ENCODE measurements at regions not wholly inside any gene's neighbourhood (a gene's known extent, or its start where the extent isn't known, plus 50 kb on each side); places are given as distances from the start of the nearest gene placed in this dataset.

DNA sequence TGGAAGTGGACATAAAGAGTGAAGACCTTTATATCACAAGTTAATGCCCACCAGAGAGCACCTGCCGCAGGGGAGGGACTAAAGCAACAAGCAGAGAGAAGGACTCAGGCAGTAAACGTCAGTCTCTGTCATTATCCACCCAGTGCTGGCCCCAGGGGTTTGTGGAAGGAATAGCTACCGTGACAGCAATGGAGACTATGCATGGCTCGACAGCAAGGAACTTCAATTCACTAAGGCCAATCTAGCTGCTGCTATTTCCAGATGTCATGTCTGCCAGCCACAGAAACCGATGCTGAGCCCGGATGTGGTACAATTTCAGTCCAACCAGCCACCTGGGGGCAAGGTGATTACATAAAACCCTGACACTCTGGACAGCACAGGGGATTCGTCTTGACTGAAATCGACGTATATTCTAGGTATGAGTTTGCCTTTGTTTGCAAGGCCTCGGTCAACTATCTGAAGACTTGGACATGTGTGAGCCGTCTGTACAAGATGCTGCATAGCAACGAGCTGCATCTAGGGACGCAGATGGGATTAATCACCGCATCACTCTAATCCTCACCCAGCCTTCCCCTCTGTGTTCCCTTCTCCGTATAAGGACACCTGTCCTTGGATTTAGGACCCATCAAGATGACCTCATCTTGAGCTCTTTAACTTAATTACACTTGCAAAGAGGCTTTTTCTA is 154.1 kb upstream of the SH3BP4 start (continued):
- TF ChIP-seq, protein P1, sequence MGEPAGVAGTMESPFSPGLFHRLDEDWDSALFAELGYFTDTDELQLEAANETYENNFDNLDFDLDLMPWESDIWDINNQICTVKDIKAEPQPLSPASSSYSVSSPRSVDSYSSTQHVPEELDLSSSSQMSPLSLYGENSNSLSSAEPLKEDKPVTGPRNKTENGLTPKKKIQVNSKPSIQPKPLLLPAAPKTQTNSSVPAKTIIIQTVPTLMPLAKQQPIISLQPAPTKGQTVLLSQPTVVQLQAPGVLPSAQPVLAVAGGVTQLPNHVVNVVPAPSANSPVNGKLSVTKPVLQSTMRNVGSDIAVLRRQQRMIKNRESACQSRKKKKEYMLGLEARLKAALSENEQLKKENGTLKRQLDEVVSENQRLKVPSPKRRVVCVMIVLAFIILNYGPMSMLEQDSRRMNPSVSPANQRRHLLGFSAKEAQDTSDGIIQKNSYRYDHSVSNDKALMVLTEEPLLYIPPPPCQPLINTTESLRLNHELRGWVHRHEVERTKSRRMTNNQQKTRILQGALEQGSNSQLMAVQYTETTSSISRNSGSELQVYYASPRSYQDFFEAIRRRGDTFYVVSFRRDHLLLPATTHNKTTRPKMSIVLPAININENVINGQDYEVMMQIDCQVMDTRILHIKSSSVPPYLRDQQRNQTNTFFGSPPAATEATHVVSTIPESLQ (CRISPR knock-in tag; IDR thresholded peaks at IDR 0.05), result no peak
- TF ChIP-seq, protein P2, sequence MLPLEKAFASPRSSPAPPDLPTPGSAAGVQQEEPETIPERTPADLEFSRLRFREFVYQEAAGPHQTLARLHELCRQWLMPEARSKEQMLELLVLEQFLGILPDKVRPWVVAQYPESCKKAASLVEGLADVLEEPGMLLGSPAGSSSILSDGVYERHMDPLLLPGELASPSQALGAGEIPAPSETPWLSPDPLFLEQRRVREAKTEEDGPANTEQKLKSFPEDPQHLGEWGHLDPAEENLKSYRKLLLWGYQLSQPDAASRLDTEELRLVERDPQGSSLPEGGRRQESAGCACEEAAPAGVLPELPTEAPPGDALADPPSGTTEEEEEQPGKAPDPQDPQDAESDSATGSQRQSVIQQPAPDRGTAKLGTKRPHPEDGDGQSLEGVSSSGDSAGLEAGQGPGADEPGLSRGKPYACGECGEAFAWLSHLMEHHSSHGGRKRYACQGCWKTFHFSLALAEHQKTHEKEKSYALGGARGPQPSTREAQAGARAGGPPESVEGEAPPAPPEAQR (CRISPR knock-in tag; IDR thresholded peaks at IDR 0.05), result no peak
- TF ChIP-seq, protein P3, sequence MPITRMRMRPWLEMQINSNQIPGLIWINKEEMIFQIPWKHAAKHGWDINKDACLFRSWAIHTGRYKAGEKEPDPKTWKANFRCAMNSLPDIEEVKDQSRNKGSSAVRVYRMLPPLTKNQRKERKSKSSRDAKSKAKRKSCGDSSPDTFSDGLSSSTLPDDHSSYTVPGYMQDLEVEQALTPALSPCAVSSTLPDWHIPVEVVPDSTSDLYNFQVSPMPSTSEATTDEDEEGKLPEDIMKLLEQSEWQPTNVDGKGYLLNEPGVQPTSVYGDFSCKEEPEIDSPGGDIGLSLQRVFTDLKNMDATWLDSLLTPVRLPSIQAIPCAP (CRISPR knock-in tag; IDR thresholded peaks at IDR 0.05), result no peak
- TF ChIP-seq, protein P4, sequence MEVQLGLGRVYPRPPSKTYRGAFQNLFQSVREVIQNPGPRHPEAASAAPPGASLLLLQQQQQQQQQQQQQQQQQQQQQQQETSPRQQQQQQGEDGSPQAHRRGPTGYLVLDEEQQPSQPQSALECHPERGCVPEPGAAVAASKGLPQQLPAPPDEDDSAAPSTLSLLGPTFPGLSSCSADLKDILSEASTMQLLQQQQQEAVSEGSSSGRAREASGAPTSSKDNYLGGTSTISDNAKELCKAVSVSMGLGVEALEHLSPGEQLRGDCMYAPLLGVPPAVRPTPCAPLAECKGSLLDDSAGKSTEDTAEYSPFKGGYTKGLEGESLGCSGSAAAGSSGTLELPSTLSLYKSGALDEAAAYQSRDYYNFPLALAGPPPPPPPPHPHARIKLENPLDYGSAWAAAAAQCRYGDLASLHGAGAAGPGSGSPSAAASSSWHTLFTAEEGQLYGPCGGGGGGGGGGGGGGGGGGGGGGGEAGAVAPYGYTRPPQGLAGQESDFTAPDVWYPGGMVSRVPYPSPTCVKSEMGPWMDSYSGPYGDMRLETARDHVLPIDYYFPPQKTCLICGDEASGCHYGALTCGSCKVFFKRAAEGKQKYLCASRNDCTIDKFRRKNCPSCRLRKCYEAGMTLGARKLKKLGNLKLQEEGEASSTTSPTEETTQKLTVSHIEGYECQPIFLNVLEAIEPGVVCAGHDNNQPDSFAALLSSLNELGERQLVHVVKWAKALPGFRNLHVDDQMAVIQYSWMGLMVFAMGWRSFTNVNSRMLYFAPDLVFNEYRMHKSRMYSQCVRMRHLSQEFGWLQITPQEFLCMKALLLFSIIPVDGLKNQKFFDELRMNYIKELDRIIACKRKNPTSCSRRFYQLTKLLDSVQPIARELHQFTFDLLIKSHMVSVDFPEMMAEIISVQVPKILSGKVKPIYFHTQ (CRISPR knock-in tag; IDR thresholded peaks at IDR 0.05), result no peak

DNA sequence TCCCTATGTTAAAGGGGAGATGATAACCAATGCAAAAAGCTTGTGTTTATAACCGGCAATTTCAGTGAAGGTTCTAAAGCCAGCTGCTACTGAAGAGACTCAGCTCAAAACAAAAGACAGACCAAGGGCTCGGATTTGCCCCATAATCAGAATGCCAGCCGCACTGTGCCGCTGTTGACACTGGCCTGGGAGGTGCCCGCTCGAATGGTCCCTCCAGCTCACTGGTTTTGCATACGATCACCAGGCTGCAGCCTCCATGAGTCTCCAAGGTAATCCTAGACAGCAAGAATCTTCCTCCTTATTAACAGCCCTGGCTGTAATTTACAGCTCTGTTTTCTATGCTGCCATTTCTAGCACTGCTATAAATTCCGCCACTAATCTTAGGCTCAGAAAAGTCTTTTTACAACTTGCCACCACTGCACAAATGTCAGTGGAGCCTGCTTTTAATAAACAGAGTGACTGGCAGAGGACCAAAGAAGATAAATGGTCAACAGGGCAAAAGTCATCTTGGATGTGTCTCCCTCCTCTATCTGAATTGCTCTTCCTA is 155.7 kb upstream of the SH3BP4 start:
- no peak overlapping the region for H3K27ac Mint-ChIP-seq
- ChIA-PET POLR2A (no interaction called here), CTCF (interaction anchor here (0.5 to 1.3 kb wide), 3 partner anchors 251 to 388 kb away, joined by 3 to 5 read pairs (median 3); no protein-coding TSS in a partner anchor)
- no peak overlapping the region for H3K4me3 Mint-ChIP-seq
- H3K9me3 Mint-ChIP-seq, result no peaks in the 10 kb centered on the region
- no peaks in the 10 kb centered on the region for H3K36me3 Mint-ChIP-seq
- no peak for ATAC-seq
- no peak for DNase-seq (ENCODE audit: low spot score)
- H3K4me1 Mint-ChIP-seq, result peaks cover 31% of the 10 kb centered on the region
- peaks cover 5% of the 10 kb centered on the region for H3K27me3 Mint-ChIP-seq (ENCODE audit: low read depth)
- TF ChIP-seq GABPB1 (CRISPR knock-in tag; IDR thresholded peaks at IDR 0.05) (no peak), JAZF1 (CRISPR knock-in tag; IDR thresholded peaks at IDR 0.05) (no peak), CREM (CRISPR knock-in tag; IDR thresholded peaks at IDR 0.05) (no peak), HMGA2 (CRISPR knock-in tag; IDR thresholded peaks at IDR 0.05) (no peak), ELF4 (CRISPR knock-in tag; IDR thresholded peaks at IDR 0.05; ENCODE audit: low read depth) (no peak), TCF7 (CRISPR knock-in tag; IDR thresholded peaks at IDR 0.05; ENCODE audit: low read depth) (no peak), SMAD3 (CRISPR knock-in tag; IDR thresholded peaks at IDR 0.05; ENCODE audit: borderline replicate concordance) (no peak), NFYB (CRISPR knock-in tag; conservative IDR thresholded peaks at IDR 0.05; ENCODE audit: low read depth) (no peak), FOXK1 (CRISPR knock-in tag; IDR thresholded peaks at IDR 0.05) (no peak), ZNF263 (CRISPR knock-in tag; IDR thresholded peaks at IDR 0.05; ENCODE audit: low read depth) (no peak)
- TF ChIP-seq, protein P5, sequence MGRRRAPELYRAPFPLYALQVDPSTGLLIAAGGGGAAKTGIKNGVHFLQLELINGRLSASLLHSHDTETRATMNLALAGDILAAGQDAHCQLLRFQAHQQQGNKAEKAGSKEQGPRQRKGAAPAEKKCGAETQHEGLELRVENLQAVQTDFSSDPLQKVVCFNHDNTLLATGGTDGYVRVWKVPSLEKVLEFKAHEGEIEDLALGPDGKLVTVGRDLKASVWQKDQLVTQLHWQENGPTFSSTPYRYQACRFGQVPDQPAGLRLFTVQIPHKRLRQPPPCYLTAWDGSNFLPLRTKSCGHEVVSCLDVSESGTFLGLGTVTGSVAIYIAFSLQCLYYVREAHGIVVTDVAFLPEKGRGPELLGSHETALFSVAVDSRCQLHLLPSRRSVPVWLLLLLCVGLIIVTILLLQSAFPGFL (CRISPR knock-in tag; IDR thresholded peaks at IDR 0.05; ENCODE audit: borderline replicate concordance), result no peak
- TF ChIP-seq, protein P6, sequence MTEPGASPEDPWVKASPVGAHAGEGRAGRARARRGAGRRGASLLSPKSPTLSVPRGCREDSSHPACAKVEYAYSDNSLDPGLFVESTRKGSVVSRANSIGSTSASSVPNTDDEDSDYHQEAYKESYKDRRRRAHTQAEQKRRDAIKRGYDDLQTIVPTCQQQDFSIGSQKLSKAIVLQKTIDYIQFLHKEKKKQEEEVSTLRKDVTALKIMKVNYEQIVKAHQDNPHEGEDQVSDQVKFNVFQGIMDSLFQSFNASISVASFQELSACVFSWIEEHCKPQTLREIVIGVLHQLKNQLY (CRISPR knock-in tag; IDR thresholded peaks at IDR 0.05), result no peak
- TF ChIP-seq, protein P7, sequence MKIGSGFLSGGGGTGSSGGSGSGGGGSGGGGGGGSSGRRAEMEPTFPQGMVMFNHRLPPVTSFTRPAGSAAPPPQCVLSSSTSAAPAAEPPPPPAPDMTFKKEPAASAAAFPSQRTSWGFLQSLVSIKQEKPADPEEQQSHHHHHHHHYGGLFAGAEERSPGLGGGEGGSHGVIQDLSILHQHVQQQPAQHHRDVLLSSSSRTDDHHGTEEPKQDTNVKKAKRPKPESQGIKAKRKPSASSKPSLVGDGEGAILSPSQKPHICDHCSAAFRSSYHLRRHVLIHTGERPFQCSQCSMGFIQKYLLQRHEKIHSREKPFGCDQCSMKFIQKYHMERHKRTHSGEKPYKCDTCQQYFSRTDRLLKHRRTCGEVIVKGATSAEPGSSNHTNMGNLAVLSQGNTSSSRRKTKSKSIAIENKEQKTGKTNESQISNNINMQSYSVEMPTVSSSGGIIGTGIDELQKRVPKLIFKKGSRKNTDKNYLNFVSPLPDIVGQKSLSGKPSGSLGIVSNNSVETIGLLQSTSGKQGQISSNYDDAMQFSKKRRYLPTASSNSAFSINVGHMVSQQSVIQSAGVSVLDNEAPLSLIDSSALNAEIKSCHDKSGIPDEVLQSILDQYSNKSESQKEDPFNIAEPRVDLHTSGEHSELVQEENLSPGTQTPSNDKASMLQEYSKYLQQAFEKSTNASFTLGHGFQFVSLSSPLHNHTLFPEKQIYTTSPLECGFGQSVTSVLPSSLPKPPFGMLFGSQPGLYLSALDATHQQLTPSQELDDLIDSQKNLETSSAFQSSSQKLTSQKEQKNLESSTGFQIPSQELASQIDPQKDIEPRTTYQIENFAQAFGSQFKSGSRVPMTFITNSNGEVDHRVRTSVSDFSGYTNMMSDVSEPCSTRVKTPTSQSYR (CRISPR knock-in tag; IDR thresholded peaks at IDR 0.05), result no peak
- TF ChIP-seq, protein P8, sequence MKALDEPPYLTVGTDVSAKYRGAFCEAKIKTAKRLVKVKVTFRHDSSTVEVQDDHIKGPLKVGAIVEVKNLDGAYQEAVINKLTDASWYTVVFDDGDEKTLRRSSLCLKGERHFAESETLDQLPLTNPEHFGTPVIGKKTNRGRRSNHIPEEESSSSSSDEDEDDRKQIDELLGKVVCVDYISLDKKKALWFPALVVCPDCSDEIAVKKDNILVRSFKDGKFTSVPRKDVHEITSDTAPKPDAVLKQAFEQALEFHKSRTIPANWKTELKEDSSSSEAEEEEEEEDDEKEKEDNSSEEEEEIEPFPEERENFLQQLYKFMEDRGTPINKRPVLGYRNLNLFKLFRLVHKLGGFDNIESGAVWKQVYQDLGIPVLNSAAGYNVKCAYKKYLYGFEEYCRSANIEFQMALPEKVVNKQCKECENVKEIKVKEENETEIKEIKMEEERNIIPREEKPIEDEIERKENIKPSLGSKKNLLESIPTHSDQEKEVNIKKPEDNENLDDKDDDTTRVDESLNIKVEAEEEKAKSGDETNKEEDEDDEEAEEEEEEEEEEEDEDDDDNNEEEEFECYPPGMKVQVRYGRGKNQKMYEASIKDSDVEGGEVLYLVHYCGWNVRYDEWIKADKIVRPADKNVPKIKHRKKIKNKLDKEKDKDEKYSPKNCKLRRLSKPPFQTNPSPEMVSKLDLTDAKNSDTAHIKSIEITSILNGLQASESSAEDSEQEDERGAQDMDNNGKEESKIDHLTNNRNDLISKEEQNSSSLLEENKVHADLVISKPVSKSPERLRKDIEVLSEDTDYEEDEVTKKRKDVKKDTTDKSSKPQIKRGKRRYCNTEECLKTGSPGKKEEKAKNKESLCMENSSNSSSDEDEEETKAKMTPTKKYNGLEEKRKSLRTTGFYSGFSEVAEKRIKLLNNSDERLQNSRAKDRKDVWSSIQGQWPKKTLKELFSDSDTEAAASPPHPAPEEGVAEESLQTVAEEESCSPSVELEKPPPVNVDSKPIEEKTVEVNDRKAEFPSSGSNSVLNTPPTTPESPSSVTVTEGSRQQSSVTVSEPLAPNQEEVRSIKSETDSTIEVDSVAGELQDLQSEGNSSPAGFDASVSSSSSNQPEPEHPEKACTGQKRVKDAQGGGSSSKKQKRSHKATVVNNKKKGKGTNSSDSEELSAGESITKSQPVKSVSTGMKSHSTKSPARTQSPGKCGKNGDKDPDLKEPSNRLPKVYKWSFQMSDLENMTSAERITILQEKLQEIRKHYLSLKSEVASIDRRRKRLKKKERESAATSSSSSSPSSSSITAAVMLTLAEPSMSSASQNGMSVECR (CRISPR knock-in tag; IDR thresholded peaks at IDR 0.05; ENCODE audit: borderline replicate concordance), result no peak

Measured in WTC11 (cell line).